Transverse colon (tissue), 4 donors: ENCODE measurements at regions not wholly inside any gene's neighbourhood (a gene's known extent, or its start where the extent isn't known, plus 50 kb on each side); places are given as distances from the start of the nearest gene placed in this dataset.
A peak's percentile ranks its signal among the peaks of the same experiment; 100 is the strongest.
"Not testable (repeated sequence)": the region's sequence is repeated elsewhere in the genome, so short reads cannot be mapped to it uniquely, and the experiment has no call there.

Experiments used
- DNase-seq: peaks from one replicate; pipeline ENCODE4 v3.0.0-alpha.2; 2019
- H3K27ac ChIP-seq, 4 donors: fragments of 200-600 bp; sonication (generic); 2 replicates each; pipeline ENCODE4 v1.5.1; 2016 to 2018; ENCODE audit warnings: inconsistent platforms in 4 of 4
- H3K27me3 ChIP-seq: fragments of 200-600 bp; sonication (generic); 2 replicates; pipeline ENCODE4 v1.5.1; 2017; ENCODE audit warnings: inconsistent platforms
- H3K36me3 ChIP-seq, 4 donors: fragments of 200-600 bp; sonication (generic); 2 replicates each; pipeline ENCODE4 v1.5.1; 2017 to 2019; ENCODE audit warnings: inconsistent platforms in 4 of 4
- H3K4me1 ChIP-seq, 4 donors: fragments of 200-600 bp; sonication (generic); 2 replicates each; pipeline ENCODE4 v1.5.1; 2017 to 2020; ENCODE audit warnings: inconsistent platforms in 4 of 4
- H3K4me3 ChIP-seq, 4 donors: fragments of 200-600 bp; sonication (generic); 1 replicate in 1 of 4; 2 replicates in 3 of 4; pipeline versions ENCODE4 v1.5.1 to v1.6.1; 2017 to 2019; ENCODE audit warnings: inconsistent platforms in 4 of 4
- H3K9me3 ChIP-seq, 2 donors: fragments of 200-600 bp; sonication (generic); 2 replicates each; pipeline ENCODE4 v1.5.1; 2017 to 2019; ENCODE audit warnings: inconsistent platforms in 2 of 2
- EP300 ChIP-seq: sonication (generic); formaldehyde crosslinking; IDR thresholded peaks from one replicate; pipeline ENCODE4 v1.6.1; 2017; ENCODE audit warnings: antibody characterized with exemption, low read depth
- POLR2A ChIP-seq: fragments of 450-650 bp; IDR thresholded peaks from one replicate; pipeline ENCODE4 v1.6.1; 2016; ENCODE audit warnings: antibody characterized with exemption, mild to moderate bottlenecking, moderate library complexity
- POLR2AphosphoS5 ChIP-seq, 3 donors: sonication (generic); formaldehyde crosslinking; IDR thresholded peaks; one replicate each; pipeline ENCODE4 v1.6.1; 2016; ENCODE audit warnings: antibody characterized with exemption in 3 of 3
- WGBS, 2 donors: methylation state at CpG; one replicate each; pipeline ENCODE4 v1.1.5; 2018; ENCODE audit warnings: low coverage in 1 of 2; 5-methylcytosine and 5-hydroxymethylcytosine counted together
- in situ Hi-C, 4 donors: fragments of 200-750 bp; cut with MboI; loops; one replicate each; pipeline versions ENCODE4 v1.15.0 to v1.15.1; 2017; ENCODE audit warnings: low sequenced_read_pairs in 3 of 4, low pct_ligation_motif_present in 1 of 4, low pct_unique_long_range_greater_than_20kb in 1 of 4
- intact Hi-C: fragments of 100-400 bp; cut with DNase I; formaldehyde crosslinking; loops from one replicate; pipeline ENCODE4 v1.15.1; 2023; ENCODE audit warnings: low total_unique reads
- TF ChIP-seq, protein P1 (sequence below), 5 experiments: fragments of 200-600 bp in 3 of 5; fragments of 450-650 bp in 2 of 5; sonication (generic) in 3 of 5; IDR thresholded peaks; 1 replicate in 2 of 5; 2 replicates in 3 of 5; pipeline ENCODE4 v1.5.1; 2016 to 2017; ENCODE audit warnings: antibody characterized with exemption in 5 of 5, inconsistent platforms in 3 of 5, mild to moderate bottlenecking in 2 of 5, moderate library complexity in 1 of 5

DNA sequence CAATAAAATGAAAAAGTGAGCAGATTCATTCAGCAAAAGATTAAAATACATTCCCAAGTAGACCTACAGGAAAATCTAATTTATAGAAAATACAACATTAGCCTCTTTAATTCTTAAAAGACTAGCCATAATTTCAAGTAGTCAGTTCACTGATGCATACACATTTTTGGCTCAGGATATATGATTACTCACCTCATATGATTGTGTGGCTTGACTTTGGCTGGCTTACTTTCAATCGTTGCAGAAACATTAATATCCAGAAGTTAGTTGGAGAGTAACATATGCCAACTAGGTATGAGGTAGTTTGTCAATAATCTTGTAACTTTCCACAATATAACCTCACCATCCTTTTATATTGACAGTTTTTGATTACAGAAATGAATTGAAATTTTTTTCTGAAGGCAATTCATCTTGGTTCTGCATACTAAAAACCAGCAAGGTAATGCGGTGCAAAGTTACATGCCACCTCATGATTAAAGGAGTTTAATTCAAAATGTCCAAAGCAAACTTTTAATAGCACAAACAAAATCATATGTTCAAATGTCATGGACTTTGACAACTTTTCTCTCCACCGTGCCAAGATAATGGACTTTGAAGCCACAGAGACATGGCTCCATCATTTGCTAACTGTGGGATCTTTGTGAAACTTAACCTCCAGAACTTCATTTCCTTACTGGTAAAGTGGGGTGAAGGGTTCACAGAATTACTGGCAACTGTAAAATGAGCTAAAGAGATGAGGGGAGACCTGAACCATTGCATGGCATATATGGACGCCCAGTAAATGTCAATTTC lies 76.6 kb upstream of the PAM start:
- no peak for DNase-seq
- in situ Hi-C loops, result no loop called here
- Histone ChIP-seq H3K36me3 (no peaks in the 10 kb centered on the region), H3K4me1 (no peaks in the 10 kb centered on the region), H3K27me3 (no peaks in the 10 kb centered on the region), H3K27ac (no peak overlapping the region), H3K9me3 (no peaks in the 10 kb centered on the region), H3K4me3 (no peak overlapping the region)
- TF ChIP-seq POLR2AphosphoS5 (IDR thresholded peaks at IDR 0.05), result no peak
- no peak for TF ChIP-seq EP300
- TF ChIP-seq, protein P1, sequence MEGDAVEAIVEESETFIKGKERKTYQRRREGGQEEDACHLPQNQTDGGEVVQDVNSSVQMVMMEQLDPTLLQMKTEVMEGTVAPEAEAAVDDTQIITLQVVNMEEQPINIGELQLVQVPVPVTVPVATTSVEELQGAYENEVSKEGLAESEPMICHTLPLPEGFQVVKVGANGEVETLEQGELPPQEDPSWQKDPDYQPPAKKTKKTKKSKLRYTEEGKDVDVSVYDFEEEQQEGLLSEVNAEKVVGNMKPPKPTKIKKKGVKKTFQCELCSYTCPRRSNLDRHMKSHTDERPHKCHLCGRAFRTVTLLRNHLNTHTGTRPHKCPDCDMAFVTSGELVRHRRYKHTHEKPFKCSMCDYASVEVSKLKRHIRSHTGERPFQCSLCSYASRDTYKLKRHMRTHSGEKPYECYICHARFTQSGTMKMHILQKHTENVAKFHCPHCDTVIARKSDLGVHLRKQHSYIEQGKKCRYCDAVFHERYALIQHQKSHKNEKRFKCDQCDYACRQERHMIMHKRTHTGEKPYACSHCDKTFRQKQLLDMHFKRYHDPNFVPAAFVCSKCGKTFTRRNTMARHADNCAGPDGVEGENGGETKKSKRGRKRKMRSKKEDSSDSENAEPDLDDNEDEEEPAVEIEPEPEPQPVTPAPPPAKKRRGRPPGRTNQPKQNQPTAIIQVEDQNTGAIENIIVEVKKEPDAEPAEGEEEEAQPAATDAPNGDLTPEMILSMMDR (IDR thresholded peaks at IDR 0.05), result no peak
- TF ChIP-seq POLR2A, result no peak
- intact Hi-C loops, result no loop called here
- 64 to 66% methylated on average over 3 to 4 of the region's 4 CpGs for WGBS, 2 donors

DNA sequence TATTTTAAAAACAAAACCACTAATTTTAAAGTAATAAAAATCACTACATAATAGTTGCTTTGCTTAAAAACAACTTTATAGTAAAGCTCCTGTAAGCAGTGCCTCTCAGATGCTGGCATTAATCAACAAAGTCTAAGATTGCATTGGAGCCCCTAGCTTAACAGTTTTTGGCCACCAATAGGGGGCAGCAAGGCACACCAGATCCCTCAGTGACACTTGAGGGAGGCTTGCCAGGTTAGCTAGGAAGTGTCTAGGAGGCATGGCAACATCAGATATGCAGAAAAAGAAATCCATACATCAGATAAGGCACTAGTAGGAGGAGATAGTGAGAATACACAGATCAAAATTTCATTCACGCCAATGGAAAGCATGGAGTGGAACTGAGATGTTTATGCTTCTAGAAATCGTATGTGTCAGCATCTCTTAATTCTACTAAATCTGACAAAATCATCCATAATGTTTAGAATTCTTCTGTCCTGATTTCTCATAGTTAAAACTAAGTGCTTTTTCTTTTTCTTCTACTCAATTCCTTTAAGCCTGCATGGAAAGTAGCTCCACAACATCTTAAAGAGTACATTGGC lies 73.6 kb upstream of the PAM start:
- DNase-seq, result peak; percentile 62
- intact Hi-C loops, result no loop called here

DNA sequence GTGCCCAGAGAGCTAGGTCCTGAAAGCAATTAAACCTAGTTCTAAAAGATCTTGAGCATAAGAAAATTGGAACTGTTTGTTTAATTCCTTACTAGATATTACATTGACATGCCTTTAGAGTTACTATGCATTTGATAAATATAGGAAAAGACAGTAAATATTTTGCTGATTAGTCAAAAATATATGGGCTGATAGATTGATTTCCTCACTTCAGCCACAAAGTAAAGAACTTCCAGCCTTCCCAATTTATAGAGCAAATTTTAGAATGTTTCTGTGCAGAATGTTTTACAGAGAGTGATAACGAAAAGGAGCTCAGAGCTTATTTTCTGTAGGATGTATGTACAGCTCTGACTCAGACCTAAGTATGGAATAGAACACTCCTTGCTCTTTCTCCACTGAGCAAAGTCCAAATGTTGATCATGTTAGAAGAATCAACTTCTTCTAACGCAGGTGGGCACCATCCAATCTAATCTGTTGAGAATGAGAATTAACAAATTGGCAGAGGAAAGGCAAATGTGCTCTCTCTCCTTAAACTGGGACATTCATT lies 72.9 kb upstream of the PAM start:
- no peaks in the 10 kb centered on the region for H3K27me3 ChIP-seq
- no peak for DNase-seq
- intact Hi-C loops, result no loop called here
- no peak overlapping the region for H3K27ac ChIP-seq
- H3K9me3 ChIP-seq, result no peaks in the 10 kb centered on the region
- WGBS, 2 donors, result 82 to 90% methylated on average over 2 of the region's 2 CpGs
- in situ Hi-C loops, result no loop called here
- H3K36me3 ChIP-seq, result no peaks in the 10 kb centered on the region
- TF ChIP-seq EP300 (no peak), POLR2A (no peak), POLR2AphosphoS5 (IDR thresholded peaks at IDR 0.05) (no peak)
- TF ChIP-seq, protein P1 (IDR thresholded peaks at IDR 0.05), result no peak
- no peak overlapping the region for H3K4me3 ChIP-seq
- H3K4me1 ChIP-seq, result no peaks in the 10 kb centered on the region

More for the DNA sequence above, 73.6 kb upstream of the PAM start:
- Histone ChIP-seq H3K27me3 (no peaks in the 10 kb centered on the region), H3K36me3 (no peaks in the 10 kb centered on the region), H3K4me1 (no peaks in the 10 kb centered on the region), H3K27ac (no peak overlapping the region), H3K9me3 (no peaks in the 10 kb centered on the region), H3K4me3 (no peak overlapping the region)
- in situ Hi-C loops, result no loop called here
- no peak for TF ChIP-seq EP300
- TF ChIP-seq, protein P1 (IDR thresholded peaks at IDR 0.05), result peak; percentile 50 to 63 (median 59)
- TF ChIP-seq POLR2AphosphoS5 (IDR thresholded peaks at IDR 0.05), result no peak
- TF ChIP-seq POLR2A, result no peak
- 28 to 43% methylated on average over 2 of the region's 2 CpGs for WGBS, 2 donors

DNA sequence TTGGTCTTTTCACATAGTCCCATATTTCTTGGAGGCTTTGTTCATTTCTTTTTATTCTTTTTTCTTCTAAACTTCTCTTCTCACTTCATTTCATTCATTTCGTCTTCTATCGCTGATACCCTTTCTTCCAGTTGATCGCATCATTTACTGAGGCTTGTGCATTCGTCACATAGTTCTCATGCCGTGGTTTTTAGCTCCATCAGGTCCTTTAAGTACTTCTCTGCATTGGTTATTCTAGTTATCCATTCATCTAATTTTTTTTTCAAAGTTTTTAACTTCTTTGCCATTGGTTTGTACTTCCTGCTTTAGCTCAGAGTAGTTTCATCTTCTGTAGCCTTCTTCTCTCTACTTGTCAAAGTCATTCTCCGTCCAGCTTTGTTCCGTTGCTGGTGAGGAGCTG lies 67.0 kb upstream of the PAM start:
- DNase-seq, intact Hi-C loops, H3K9me3 ChIP-seq, H3K4me1 ChIP-seq, H3K36me3 ChIP-seq, H3K27me3 ChIP-seq, H3K4me3 ChIP-seq, H3K27ac ChIP-seq, in situ Hi-C loops: not testable (repeated sequence)
- WGBS, 2 donors, result 94 to 95% methylated on average over 7 of the region's 7 CpGs

DNA sequence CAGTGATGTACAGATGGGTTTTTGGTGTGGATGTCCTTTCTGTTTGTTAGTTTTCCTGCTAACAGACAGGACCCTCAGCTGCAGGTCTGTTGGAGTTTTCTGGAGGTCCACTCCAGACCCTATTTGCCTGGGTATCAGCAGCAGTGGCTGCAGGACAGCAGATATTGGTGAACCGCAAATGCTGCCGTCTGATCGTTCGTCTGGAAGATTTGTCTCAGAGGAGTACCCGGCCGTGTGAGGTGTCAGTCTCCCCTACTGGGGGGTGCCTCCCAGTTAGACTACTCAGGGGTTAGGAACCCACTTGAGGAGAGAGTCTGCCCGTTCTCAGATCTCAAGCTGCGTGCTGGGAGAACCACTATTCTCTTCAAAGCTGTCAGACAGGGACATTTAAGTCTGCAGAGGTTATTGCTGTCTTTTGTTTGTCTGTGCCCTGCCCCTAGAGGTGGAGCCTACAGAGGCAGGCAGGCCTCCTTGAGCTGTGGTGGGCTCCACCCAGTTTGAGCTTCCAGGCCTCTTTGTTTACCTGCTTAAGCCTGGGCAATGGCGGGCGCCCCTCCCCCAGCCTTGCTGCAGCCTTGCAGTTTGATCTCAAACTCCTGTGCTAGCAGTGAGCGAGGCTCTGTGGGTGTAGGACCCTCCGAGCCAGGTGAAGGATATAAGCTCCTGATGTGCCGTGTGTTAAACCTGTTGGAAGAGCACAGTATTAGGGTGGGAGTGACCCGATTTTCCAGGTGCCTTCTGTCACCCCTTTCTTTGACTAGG lies 66.3 kb upstream of the PAM start:
- intact Hi-C loops, H3K4me1 ChIP-seq, in situ Hi-C loops, H3K4me3 ChIP-seq, H3K27ac ChIP-seq, H3K36me3 ChIP-seq, H3K9me3 ChIP-seq, DNase-seq, H3K27me3 ChIP-seq: not testable (repeated sequence)
- 87% methylated on average over 14 of the region's 14 CpGs; no CpG with 5 or more reads in 1 of the 2 donors for WGBS, 2 donors
